NCI-H446 treated with DMSO at 0.1 percent for 48 hours (cell line): ENCODE measurements at regions not wholly inside any gene's neighbourhood (a gene's known extent, or its start where the extent isn't known, plus 50 kb on each side); places are given as distances from the start of the nearest gene placed in this dataset.
A peak's percentile ranks its signal among the peaks of the same experiment; 100 is the strongest.

ENCODE experiments used
- DNase-seq: peaks from one replicate; lab custom pipeline; 2025; lab: John Stamatoyannopoulos, UW

- DNase-seq: no peak
Observed at GRCh38 chrX:21056622-21057021, 317.6 kb upstream of the CNKSR2 start.

- DNase-seq: no peak
Observed at GRCh38 chrX:21047034-21047455, 327.2 kb upstream of the CNKSR2 start.

- peak; percentile 74 for DNase-seq
Observed at GRCh38 chrX:21014326-21014725, 359.9 kb upstream of the CNKSR2 start.

- no peak for DNase-seq
Observed at GRCh38 chrX:21004835-21005234, 369.4 kb upstream of the CNKSR2 start.

GRCh38 chrX:20995829-20996228, 378.4 kb upstream of the CNKSR2 start:
- DNase-seq: no peak

GRCh38 chrX:20989361-20989760, 384.9 kb upstream of the CNKSR2 start:
- DNase-seq: no peak

GRCh38 chrX:20988804-20989203, 385.4 kb upstream of the CNKSR2 start:
- no peak for DNase-seq

- DNase-seq: no peak
Observed at GRCh38 chrX:20988118-20988517, 386.1 kb upstream of the CNKSR2 start.

- DNase-seq: no peak
Observed at GRCh38 chrX:20980426-20980825, 393.8 kb upstream of the CNKSR2 start.

GRCh38 chrX:20974326-20974725, 399.9 kb upstream of the CNKSR2 start:
- DNase-seq: no peak

- no peak for DNase-seq
Observed at GRCh38 chrX:20973038-20973437, 401.2 kb upstream of the CNKSR2 start.

GRCh38 chrX:20971250-20971649, 403.0 kb upstream of the CNKSR2 start:
- DNase-seq: no peak

GRCh38 chrX:20969565-20969964, 404.7 kb upstream of the CNKSR2 start:
- DNase-seq: no peak

GRCh38 chrX:20968996-20969395, 405.2 kb upstream of the CNKSR2 start:
- DNase-seq: no peak

GRCh38 chrX:20967725-20968124, 406.5 kb upstream of the CNKSR2 start:
- DNase-seq: no peak

- no peak for DNase-seq
Observed at GRCh38 chrX:20965270-20966044, 408.8 kb upstream of the CNKSR2 start.

GRCh38 chrX:20954014-20954413, 420.2 kb upstream of the CNKSR2 start:
- DNase-seq: no peak

GRCh38 chrX:20952180-20952579, 422.0 kb upstream of the CNKSR2 start:
- no peak for DNase-seq

- peak; percentile 1 for DNase-seq
Observed at GRCh38 chrX:20951016-20951810, 423.0 kb upstream of the CNKSR2 start.

GRCh38 chrX:20947411-20947912, 426.8 kb upstream of the CNKSR2 start:
- no peak for DNase-seq

GRCh38 chrX:20913760-20914159, 460.5 kb upstream of the CNKSR2 start:
- DNase-seq: no peak

GRCh38 chrX:20906571-20906970, 467.6 kb upstream of the CNKSR2 start:
- DNase-seq: no peak

GRCh38 chrX:20884565-20884964, 489.7 kb upstream of the CNKSR2 start:
- no peak for DNase-seq
